22Rv1 (cell line): ENCODE measurements at regions not wholly inside any gene's neighbourhood (a gene's known extent, or its start where the extent isn't known, plus 50 kb on each side); places are given as distances from the start of the nearest gene placed in this dataset.

Experiments
- CTCF ChIP-seq: fragments of 450-650 bp; IDR thresholded peaks from 2 replicates; pipeline ENCODE4 v1.5.1; 2017; ENCODE audit warnings: mild to moderate bottlenecking
- ZFX ChIP-seq: fragments of 450-650 bp; IDR thresholded peaks from 2 replicates; pipeline ENCODE4 v1.6.1; 2017; ENCODE audit warnings: antibody characterized with exemption, borderline replicate concordance

DNA sequence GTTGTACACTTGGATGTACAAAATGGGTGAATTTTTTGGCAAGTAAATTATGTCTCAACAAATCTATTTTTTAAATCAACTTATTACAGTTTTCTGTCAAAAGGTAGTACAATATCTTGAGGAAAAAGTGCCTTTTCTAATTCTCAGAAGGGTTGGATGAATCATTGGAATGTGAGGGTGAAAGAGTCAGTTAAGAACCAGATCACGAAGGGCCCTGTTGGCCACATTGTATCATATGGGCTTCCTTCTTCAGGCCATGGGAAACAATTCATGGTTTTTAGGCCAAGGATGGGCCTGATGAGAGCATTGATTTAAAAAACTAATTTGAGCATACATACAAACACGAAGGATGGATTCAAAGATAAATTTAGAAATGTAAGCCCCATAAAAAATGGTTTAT lies 503.7 kb downstream of the TNS3 start:
- TF ChIP-seq CTCF (no peak), ZFX (no peak)
